ENCODE measurements at regions not wholly inside any gene's neighbourhood (a gene's known extent, or its start where the extent isn't known, plus 50 kb on each side); places are given as distances from the start of the nearest gene placed in this dataset.

DNA sequence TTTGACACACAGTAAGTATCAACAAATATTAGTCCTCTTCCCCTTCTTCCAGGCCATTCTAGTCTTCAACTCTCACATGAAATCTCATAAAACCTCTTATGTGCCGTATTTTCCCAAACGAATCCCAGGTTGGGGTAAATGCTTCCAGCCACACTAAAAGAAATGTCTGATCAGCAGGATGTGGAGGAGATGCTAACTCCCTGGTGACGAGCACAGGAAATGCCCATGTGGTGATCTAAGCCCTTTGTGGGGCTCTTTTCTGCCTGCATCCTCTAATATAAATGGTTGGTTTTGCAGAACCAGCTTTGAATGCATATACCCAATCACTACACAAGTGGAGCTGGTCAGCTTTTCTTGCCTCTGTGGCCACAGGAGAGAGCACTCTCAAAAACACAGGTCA lies 498.2 kb upstream of the ERCC4 start:
- TF ChIP-seq, protein P1, sequence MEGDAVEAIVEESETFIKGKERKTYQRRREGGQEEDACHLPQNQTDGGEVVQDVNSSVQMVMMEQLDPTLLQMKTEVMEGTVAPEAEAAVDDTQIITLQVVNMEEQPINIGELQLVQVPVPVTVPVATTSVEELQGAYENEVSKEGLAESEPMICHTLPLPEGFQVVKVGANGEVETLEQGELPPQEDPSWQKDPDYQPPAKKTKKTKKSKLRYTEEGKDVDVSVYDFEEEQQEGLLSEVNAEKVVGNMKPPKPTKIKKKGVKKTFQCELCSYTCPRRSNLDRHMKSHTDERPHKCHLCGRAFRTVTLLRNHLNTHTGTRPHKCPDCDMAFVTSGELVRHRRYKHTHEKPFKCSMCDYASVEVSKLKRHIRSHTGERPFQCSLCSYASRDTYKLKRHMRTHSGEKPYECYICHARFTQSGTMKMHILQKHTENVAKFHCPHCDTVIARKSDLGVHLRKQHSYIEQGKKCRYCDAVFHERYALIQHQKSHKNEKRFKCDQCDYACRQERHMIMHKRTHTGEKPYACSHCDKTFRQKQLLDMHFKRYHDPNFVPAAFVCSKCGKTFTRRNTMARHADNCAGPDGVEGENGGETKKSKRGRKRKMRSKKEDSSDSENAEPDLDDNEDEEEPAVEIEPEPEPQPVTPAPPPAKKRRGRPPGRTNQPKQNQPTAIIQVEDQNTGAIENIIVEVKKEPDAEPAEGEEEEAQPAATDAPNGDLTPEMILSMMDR (conservative IDR thresholded peaks at IDR 0.05; ENCODE audit: low read length) = no peak
- TF ChIP-seq EZH2phosphoT487 (IDR thresholded peaks at IDR 0.05; ENCODE audit: borderline replicate concordance, low read depth, low read length) = no peak

All from OCI-LY7 (cell line).